Stimulated activated effector memory CD8-positive, alpha-beta T cell treated with anti-CD3 and anti-CD28 coated beads, Interleukin-12 subunit alpha, Interleukin-12 subunit beta, amount 100 ng/mL, for 72 hours (primary cell): ENCODE measurements at regions not wholly inside any gene's neighbourhood (a gene's known extent, or its start where the extent isn't known, plus 50 kb on each side); places are given as distances from the start of the nearest gene placed in this dataset.

ENCODE experiments used
- ATAC-seq: fragments of 150-1000 bp; cut with Tn5 transposase; 2 replicates; pipeline ENCODE4 v1.10.0; 2021
- DNase-seq, 2 donors: peaks; one replicate each; pipeline ENCODE4 v3.0.0; 2021 to 2022; ENCODE audit warnings: low spot score in 2 of 2
- H3K27ac Mint-ChIP-seq: one replicate; pipeline ENCODE4 v1.8.0; 2022; ENCODE audit warnings: mild to moderate bottlenecking, mixed read lengths
- H3K36me3 Mint-ChIP-seq: one replicate; pipeline ENCODE4 v1.8.0; 2022; ENCODE audit warnings: mild to moderate bottlenecking, mixed read lengths
- H3K4me1 Mint-ChIP-seq: one replicate; pipeline ENCODE4 v1.8.0; 2022; ENCODE audit warnings: mixed read lengths
- H3K4me3 Mint-ChIP-seq: one replicate; pipeline ENCODE4 v1.8.0; 2022; ENCODE audit warnings: mild to moderate bottlenecking, mixed read lengths
- H3K9me3 Mint-ChIP-seq: one replicate; pipeline ENCODE4 v1.8.0; 2022; ENCODE audit warnings: mixed read lengths

- Mint-ChIP-seq H3K9me3 (peaks cover 38% of the 10 kb centered on the region), H3K4me1 (no peaks in the 10 kb centered on the region), H3K36me3 (no peaks in the 10 kb centered on the region), H3K4me3 (no peak overlapping the region), H3K27ac (no peak overlapping the region)
- DNase-seq = no peak
- ATAC-seq = no peak
Measured at GRCh38 chr4:132557660-132558059, 591.4 kb upstream of the PCDH10 start.

GRCh38 chr4:132564920-132565319 lies 584.2 kb upstream of the PCDH10 start:
- no peak for ATAC-seq
- peaks cover 24% of the 10 kb centered on the region for H3K9me3 Mint-ChIP-seq

GRCh38 chr4:132565542-132565941 lies 583.6 kb upstream of the PCDH10 start:
- ATAC-seq = no peak
- H3K36me3 Mint-ChIP-seq = no peaks in the 10 kb centered on the region
- H3K4me3 Mint-ChIP-seq = no peak overlapping the region
- H3K27ac Mint-ChIP-seq = no peak overlapping the region
- no peaks in the 10 kb centered on the region for H3K4me1 Mint-ChIP-seq
- no peak for DNase-seq
- peaks cover 21% of the 10 kb centered on the region for H3K9me3 Mint-ChIP-seq

More at GRCh38 chr4:132564920-132565319, 584.2 kb upstream of the PCDH10 start:
- H3K36me3 Mint-ChIP-seq = no peaks in the 10 kb centered on the region
- H3K4me3 Mint-ChIP-seq = no peak overlapping the region
- no peak for DNase-seq
- H3K4me1 Mint-ChIP-seq = no peaks in the 10 kb centered on the region
- no peak overlapping the region for H3K27ac Mint-ChIP-seq

GRCh38 chr4:132572210-132572609 lies 576.9 kb upstream of the PCDH10 start:
- peaks cover 22% of the 10 kb centered on the region for H3K9me3 Mint-ChIP-seq
- ATAC-seq = no peak
- DNase-seq = no peak
- H3K4me3 Mint-ChIP-seq = no peak overlapping the region
- no peak overlapping the region for H3K27ac Mint-ChIP-seq
- H3K4me1 Mint-ChIP-seq = no peaks in the 10 kb centered on the region
- no peaks in the 10 kb centered on the region for H3K36me3 Mint-ChIP-seq

GRCh38 chr4:132587626-132588025 lies 561.5 kb upstream of the PCDH10 start:
- H3K9me3 Mint-ChIP-seq = peaks cover 7% of the 10 kb centered on the region
- ATAC-seq = no peak
- DNase-seq = no peak
- H3K4me3 Mint-ChIP-seq = no peak overlapping the region
- no peak overlapping the region for H3K27ac Mint-ChIP-seq
- H3K4me1 Mint-ChIP-seq = no peaks in the 10 kb centered on the region
- no peaks in the 10 kb centered on the region for H3K36me3 Mint-ChIP-seq

GRCh38 chr4:132592340-132592739 lies 556.8 kb upstream of the PCDH10 start:
- ATAC-seq = no peak

GRCh38 chr4:132592850-132593249 lies 556.2 kb upstream of the PCDH10 start:
- no peak for ATAC-seq
- H3K27ac Mint-ChIP-seq = no peak overlapping the region
- H3K4me3 Mint-ChIP-seq = no peak overlapping the region
- H3K9me3 Mint-ChIP-seq = peaks cover 6% of the 10 kb centered on the region
- no peak for DNase-seq
- no peaks in the 10 kb centered on the region for H3K4me1 Mint-ChIP-seq
- H3K36me3 Mint-ChIP-seq = no peaks in the 10 kb centered on the region

More at GRCh38 chr4:132592340-132592739, 556.8 kb upstream of the PCDH10 start:
- no peak overlapping the region for H3K4me3 Mint-ChIP-seq
- H3K4me1 Mint-ChIP-seq = no peaks in the 10 kb centered on the region
- no peak overlapping the region for H3K27ac Mint-ChIP-seq
- H3K36me3 Mint-ChIP-seq = no peaks in the 10 kb centered on the region
- peaks cover 6% of the 10 kb centered on the region for H3K9me3 Mint-ChIP-seq
- no peak for DNase-seq

GRCh38 chr4:132593717-132594400 lies 555.2 kb upstream of the PCDH10 start:
- peaks cover 6% of the 10 kb centered on the region for H3K9me3 Mint-ChIP-seq
- H3K4me3 Mint-ChIP-seq = no peak overlapping the region
- H3K4me1 Mint-ChIP-seq = no peaks in the 10 kb centered on the region
- no peak for DNase-seq
- H3K36me3 Mint-ChIP-seq = no peaks in the 10 kb centered on the region
- no peak overlapping the region for H3K27ac Mint-ChIP-seq
- no peak for ATAC-seq

GRCh38 chr4:132596186-132596585 lies 552.9 kb upstream of the PCDH10 start:
- Mint-ChIP-seq H3K36me3 (no peaks in the 10 kb centered on the region), H3K4me1 (no peaks in the 10 kb centered on the region), H3K27ac (no peak overlapping the region), H3K4me3 (no peak overlapping the region), H3K9me3 (peaks cover 8% of the 10 kb centered on the region)
- no peak for DNase-seq
- no peak for ATAC-seq

- H3K4me1 Mint-ChIP-seq = no peaks in the 10 kb centered on the region
- H3K36me3 Mint-ChIP-seq = no peaks in the 10 kb centered on the region
- peaks cover 17% of the 10 kb centered on the region for H3K9me3 Mint-ChIP-seq
- no peak overlapping the region for H3K4me3 Mint-ChIP-seq
- ATAC-seq (no peak), DNase-seq (no peak)
- no peak overlapping the region for H3K27ac Mint-ChIP-seq
Measured at GRCh38 chr4:132605551-132605950, 543.5 kb upstream of the PCDH10 start.

GRCh38 chr4:132614682-132615081 lies 534.4 kb upstream of the PCDH10 start:
- no peak for DNase-seq
- Mint-ChIP-seq H3K4me1 (no peaks in the 10 kb centered on the region), H3K36me3 (no peaks in the 10 kb centered on the region), H3K4me3 (no peak overlapping the region), H3K27ac (no peak overlapping the region), H3K9me3 (peaks cover 14% of the 10 kb centered on the region)
- no peak for ATAC-seq

- no peaks in the 10 kb centered on the region for H3K36me3 Mint-ChIP-seq
- H3K9me3 Mint-ChIP-seq = peaks cover 17% of the 10 kb centered on the region
- H3K27ac Mint-ChIP-seq = no peak overlapping the region
- H3K4me1 Mint-ChIP-seq = no peaks in the 10 kb centered on the region
- H3K4me3 Mint-ChIP-seq = no peak overlapping the region
- no peak for DNase-seq
- no peak for ATAC-seq
Measured at GRCh38 chr4:132619968-132620367, 529.1 kb upstream of the PCDH10 start.

GRCh38 chr4:132642016-132642817 lies 506.9 kb upstream of the PCDH10 start:
- Mint-ChIP-seq H3K4me1 (no peaks in the 10 kb centered on the region), H3K9me3 (peaks cover 23% of the 10 kb centered on the region), H3K36me3 (peaks cover 2% of the 10 kb centered on the region), H3K27ac (no peak overlapping the region), H3K4me3 (no peak overlapping the region)
- DNase-seq = no peak
- ATAC-seq = no peak

GRCh38 chr4:132646186-132646585 lies 502.9 kb upstream of the PCDH10 start:
- Mint-ChIP-seq H3K4me1 (no peaks in the 10 kb centered on the region), H3K36me3 (no peaks in the 10 kb centered on the region), H3K9me3 (peaks cover 22% of the 10 kb centered on the region), H3K27ac (no peak overlapping the region), H3K4me3 (no peak overlapping the region)
- DNase-seq = no peak
- no peak for ATAC-seq

GRCh38 chr4:132651196-132651595 lies 497.9 kb upstream of the PCDH10 start:
- DNase-seq (no peak), ATAC-seq (no peak)
- no peak overlapping the region for H3K4me3 Mint-ChIP-seq
- H3K27ac Mint-ChIP-seq = no peak overlapping the region
- H3K36me3 Mint-ChIP-seq = no peaks in the 10 kb centered on the region
- peaks cover 26% of the 10 kb centered on the region for H3K9me3 Mint-ChIP-seq
- H3K4me1 Mint-ChIP-seq = no peaks in the 10 kb centered on the region

- no peaks in the 10 kb centered on the region for H3K36me3 Mint-ChIP-seq
- H3K4me3 Mint-ChIP-seq = no peak overlapping the region
Measured at GRCh38 chr4:132660181-132660580, 488.9 kb upstream of the PCDH10 start.

More at GRCh38 chr4:132660181-132660580, 488.9 kb upstream of the PCDH10 start:
- peaks cover 29% of the 10 kb centered on the region for H3K9me3 Mint-ChIP-seq
- H3K27ac Mint-ChIP-seq = no peak overlapping the region
- no peaks in the 10 kb centered on the region for H3K4me1 Mint-ChIP-seq
- ATAC-seq (no peak), DNase-seq (no peak)
